WTC11 (cell line): ENCODE measurements at regions not wholly inside any gene's neighbourhood (a gene's known extent, or its start where the extent isn't known, plus 50 kb on each side); places are given as distances from the start of the nearest gene placed in this dataset.

ENCODE experiments used
- AFF4 ChIP-seq: sonication (generic); formaldehyde crosslinking; IDR thresholded peaks from 2 replicates; pipeline ENCODE4 v1.8.1; 2023; ENCODE audit warnings: mild to moderate bottlenecking, missing genetic modification reagents, borderline replicate concordance
- ATF2 ChIP-seq: sonication (generic); formaldehyde crosslinking; IDR thresholded peaks from 2 replicates; pipeline ENCODE4 v1.8.1; 2022; ENCODE audit warnings: low read depth, missing genetic modification reagents, borderline replicate concordance
- CTCF ChIP-seq: fragments of 200-600 bp; IDR thresholded peaks from 2 replicates; pipeline ENCODE4 v1.8.0; 2022; ENCODE audit warnings: antibody characterized with exemption
- E2F4 ChIP-seq: sonication (generic); formaldehyde crosslinking; IDR thresholded peaks from 2 replicates; pipeline ENCODE4 v1.8.1; 2022; ENCODE audit warnings: low read depth, mild to moderate bottlenecking, moderate library complexity, missing genetic modification reagents, borderline replicate concordance
- E2F5 ChIP-seq: sonication (generic); formaldehyde crosslinking; IDR thresholded peaks from 2 replicates; pipeline ENCODE4 v1.8.1; 2022; ENCODE audit warnings: mild to moderate bottlenecking, moderate library complexity, missing genetic modification reagents
- JAZF1 ChIP-seq: fragments of 250-450 bp; sonication (Bioruptor Pico); IDR thresholded peaks from 2 replicates; pipeline ENCODE4 v1.9.0; 2021; ENCODE audit warnings: moderate library complexity, mild to moderate bottlenecking, inconsistent platforms
- MAX ChIP-seq: sonication (generic); formaldehyde crosslinking; IDR thresholded peaks from 2 replicates; pipeline ENCODE4 v1.8.0; 2022; ENCODE audit warnings: mild to moderate bottlenecking, missing genetic modification reagents
- PRDM15 ChIP-seq: sonication (generic); formaldehyde crosslinking; IDR thresholded peaks from 2 replicates; pipeline ENCODE4 v1.8.0; 2022; ENCODE audit warnings: missing genetic modification reagents
- SMAD4 ChIP-seq: sonication (generic); formaldehyde crosslinking; IDR thresholded peaks from 2 replicates; pipeline ENCODE4 v1.8.0; 2022; ENCODE audit warnings: mild to moderate bottlenecking, missing genetic modification reagents
- ZSCAN18 ChIP-seq: fragments of 250-450 bp; sonication (Bioruptor Pico); IDR thresholded peaks from 2 replicates; pipeline ENCODE4 v2.1.2; 2022; ENCODE audit warnings: mild to moderate bottlenecking, moderate library complexity

- no peak for TF ChIP-seq E2F4 (CRISPR knock-in tag)
- TF ChIP-seq MAX (CRISPR knock-in tag): no peak
- no peak for TF ChIP-seq SMAD4 (CRISPR knock-in tag)
- no peak for TF ChIP-seq CTCF
- TF ChIP-seq E2F5: no peak
- no peak for TF ChIP-seq ATF2 (CRISPR knock-in tag)
- TF ChIP-seq AFF4: no peak
- TF ChIP-seq ZSCAN18 (CRISPR knock-in tag): no peak
- no peak for TF ChIP-seq JAZF1 (CRISPR knock-in tag)
- no peak for TF ChIP-seq PRDM15
Observed at GRCh38 chr22:47571616-47572015, 809.2 kb downstream of the TBC1D22A start.
